Loucy (cell line): ENCODE measurements at regions not wholly inside any gene's neighbourhood (a gene's known extent, or its start where the extent isn't known, plus 50 kb on each side); places are given as distances from the start of the nearest gene placed in this dataset.

Source experiments
- H2AFZ ChIP-seq: fragments of 200-600 bp; sonication (generic); 2 replicates; pipeline ENCODE4 v1.6.0; 2016; ENCODE audit warnings: antibody characterized with exemption, mild to moderate bottlenecking, low read length, moderate library complexity
- H3F3A ChIP-seq: fragments of 200-600 bp; 2 replicates; pipeline ENCODE4 v1.6.0; 2016; ENCODE audit warnings: antibody characterized with exemption, low read depth, mild to moderate bottlenecking
- H3K27me3 ChIP-seq: fragments of 200-600 bp; sonication (generic); 2 replicates; pipeline ENCODE4 v1.6.1; 2014; ENCODE audit warnings: low read length, mild to moderate bottlenecking; ENCODE audit not compliant: insufficient read depth, poor library complexity, severe bottlenecking
- H3K36me3 ChIP-seq: fragments of 200-600 bp; sonication (generic); 2 replicates; pipeline ENCODE4 v1.6.1; 2016; ENCODE audit warnings: low read length; ENCODE audit not compliant: insufficient read depth
- H3K4me1 ChIP-seq: fragments of 200-600 bp; sonication (generic); 2 replicates; pipeline ENCODE4 v1.5.1; 2014; ENCODE audit warnings: low read length, mild to moderate bottlenecking; ENCODE audit not compliant: insufficient read depth, poor library complexity, severe bottlenecking
- H3K4me2 ChIP-seq: fragments of 200-600 bp; sonication (generic); 2 replicates; pipeline ENCODE4 v1.6.0; 2014; ENCODE audit warnings: antibody characterized with exemption, low read length, low read depth, mild to moderate bottlenecking; ENCODE audit not compliant: poor library complexity, severe bottlenecking
- H3K4me3 ChIP-seq: fragments of 200-600 bp; sonication (generic); 2 replicates; pipeline ENCODE4 v1.5.1; 2014; ENCODE audit warnings: low read length, mild to moderate bottlenecking, mixed read lengths; ENCODE audit not compliant: poor library complexity, severe bottlenecking
- H3K79me2 ChIP-seq: fragments of 200-600 bp; sonication (generic); 2 replicates; pipeline ENCODE4 v1.6.1; 2014; ENCODE audit warnings: low read length; ENCODE audit not compliant: insufficient read depth
- H3K9ac ChIP-seq: fragments of 200-600 bp; sonication (generic); 2 replicates; pipeline ENCODE4 v1.6.0; 2014; ENCODE audit warnings: mild to moderate bottlenecking, low read depth, low read length, moderate library complexity; ENCODE audit not compliant: poor library complexity, severe bottlenecking
- H3K9me2 ChIP-seq: fragments of 200-600 bp; sonication (generic); replicated peaks from 2 replicates; pipeline ENCODE4 v1.6.1; 2016; ENCODE audit warnings: low read depth, low read length, mixed read lengths
- H3K9me3 ChIP-seq: fragments of 200-600 bp; sonication (generic); 2 replicates; pipeline ENCODE4 v1.6.1; 2014; ENCODE audit warnings: mild to moderate bottlenecking, antibody characterized with exemption, low read length, low read depth; ENCODE audit not compliant: insufficient read depth
- H4K20me1 ChIP-seq: fragments of 200-600 bp; sonication (generic); 2 replicates; pipeline ENCODE4 v1.6.0; 2014; ENCODE audit warnings: antibody characterized with exemption, low read length, mild to moderate bottlenecking; ENCODE audit not compliant: insufficient read depth, poor library complexity, severe bottlenecking
- CTCF ChIP-seq: fragments of 200-600 bp; sonication (generic); conservative IDR thresholded peaks from 2 replicates; pipeline ENCODE4 v1.5.1; 2014; ENCODE audit warnings: mild to moderate bottlenecking, antibody characterized with exemption, low read length
- EZH2phosphoT487 ChIP-seq: fragments of 200-600 bp; IDR thresholded peaks from 2 replicates; pipeline ENCODE4 v1.6.1; 2018; ENCODE audit warnings: antibody characterized with exemption, mild to moderate bottlenecking, moderate library complexity, borderline replicate concordance

- H3K4me2 ChIP-seq = no peak overlapping the region
- no peaks in the 10 kb centered on the region for H3K36me3 ChIP-seq
- no peaks in the 10 kb centered on the region for H3K4me1 ChIP-seq
- H2AFZ ChIP-seq = no peak overlapping the region
- no peaks in the 10 kb centered on the region for H3K27me3 ChIP-seq
- no peaks in the 10 kb centered on the region for H3K9me2 ChIP-seq
- H3K9ac ChIP-seq = no peak overlapping the region
- H3K79me2 ChIP-seq = no peaks in the 10 kb centered on the region
- no peaks in the 10 kb centered on the region for H3F3A ChIP-seq
- H4K20me1 ChIP-seq = no peaks in the 10 kb centered on the region
- no peaks in the 10 kb centered on the region for H3K9me3 ChIP-seq
- H3K4me3 ChIP-seq = no peak overlapping the region
- no peak for TF ChIP-seq EZH2phosphoT487
- TF ChIP-seq CTCF = no peak
Measured at GRCh38 chr10:9834434-9834833, 1183.2 kb upstream of the CELF2 start.

- H3K79me2 ChIP-seq = no peaks in the 10 kb centered on the region
- H3K9me3 ChIP-seq = no peaks in the 10 kb centered on the region
- no peaks in the 10 kb centered on the region for H3K4me1 ChIP-seq
- no peaks in the 10 kb centered on the region for H3K9me2 ChIP-seq
- H3K36me3 ChIP-seq = no peaks in the 10 kb centered on the region
- H3K4me3 ChIP-seq = no peak overlapping the region
- no peaks in the 10 kb centered on the region for H4K20me1 ChIP-seq
- H3F3A ChIP-seq = no peaks in the 10 kb centered on the region
- no peak overlapping the region for H2AFZ ChIP-seq
- no peaks in the 10 kb centered on the region for H3K27me3 ChIP-seq
- H3K9ac ChIP-seq = no peak overlapping the region
- TF ChIP-seq EZH2phosphoT487 (no peak), CTCF (no peak)
- H3K4me2 ChIP-seq = no peak overlapping the region
Measured at GRCh38 chr10:9845075-9845474, 1172.6 kb upstream of the CELF2 start.

- H3K4me1 ChIP-seq = no peaks in the 10 kb centered on the region
Measured at GRCh38 chr10:9848278-9848677, 1169.4 kb upstream of the CELF2 start.

More at GRCh38 chr10:9848278-9848677, 1169.4 kb upstream of the CELF2 start:
- Histone ChIP-seq H3K4me3 (no peak overlapping the region), H3K9ac (no peak overlapping the region), H3K9me3 (no peaks in the 10 kb centered on the region), H3K4me2 (no peak overlapping the region), H4K20me1 (no peaks in the 10 kb centered on the region), H3K9me2 (no peaks in the 10 kb centered on the region), H3K36me3 (no peaks in the 10 kb centered on the region), H3F3A (no peaks in the 10 kb centered on the region), H3K27me3 (no peaks in the 10 kb centered on the region), H2AFZ (no peak overlapping the region), H3K79me2 (no peaks in the 10 kb centered on the region)
- TF ChIP-seq EZH2phosphoT487 (no peak), CTCF (no peak)
